CD14-positive monocyte (primary cell): ENCODE measurements at regions not wholly inside any gene's neighbourhood (a gene's known extent, or its start where the extent isn't known, plus 50 kb on each side); places are given as distances from the start of the nearest gene placed in this dataset.

Experiments
- DNase-seq, 3 donors: peaks; one replicate each; pipeline ENCODE4 v3.0.0-alpha.2; 2011 to 2022
- H2AFZ ChIP-seq: 2 replicates; pipeline ENCODE4 v1.6.0; 2012; ENCODE audit warnings: mild to moderate bottlenecking, low read depth, low read length, inconsistent platforms; ENCODE audit not compliant: insufficient read depth, poor library complexity, severe bottlenecking
- H3K27ac ChIP-seq, 2 donors: 1 replicate in 1 of 2; 2 replicates in 1 of 2; pipeline ENCODE4 v1.5.1; 2012 to 2013; ENCODE audit warnings: low read length in 2 of 2, control low read depth in 1 of 2, inconsistent platforms in 1 of 2, low read depth in 1 of 2, mild to moderate bottlenecking in 1 of 2
- H3K27me3 ChIP-seq, 2 donors: one replicate each; pipeline versions ENCODE4 v1.6.0 to v1.6.1; 2011 to 2013; ENCODE audit warnings: low read length in 2 of 2; ENCODE audit not compliant: control insufficient read depth in 2 of 2, insufficient read depth in 2 of 2
- H3K36me3 ChIP-seq, 2 donors: replicated peaks in 1 of 2; 1 replicate in 1 of 2; 2 replicates in 1 of 2; pipeline versions ENCODE4 v1.5.1 to v1.6.1; 2012 to 2013; ENCODE audit warnings: low read length in 2 of 2, control low read depth in 1 of 2, inconsistent platforms in 1 of 2, mild to moderate bottlenecking in 1 of 2; ENCODE audit not compliant: insufficient read depth in 2 of 2, control insufficient read depth in 1 of 2
- H3K4me1 ChIP-seq, 2 donors: 1 replicate in 1 of 2; 2 replicates in 1 of 2; pipeline versions ENCODE4 v1.5.1 to v1.6.1; 2012 to 2013; ENCODE audit warnings: low read length in 2 of 2, control low read depth in 1 of 2, inconsistent platforms in 1 of 2, mild to moderate bottlenecking in 1 of 2, moderate library complexity in 1 of 2; ENCODE audit not compliant: insufficient read depth in 2 of 2, control insufficient read depth in 1 of 2
- H3K4me2 ChIP-seq: replicated peaks from 2 replicates; pipeline ENCODE3; 2012; ENCODE audit warnings: low read length, moderate library complexity, mild to moderate bottlenecking; ENCODE audit not compliant: poor library complexity, severe bottlenecking; ENCODE audit errors: extremely low read depth
- H3K4me3 ChIP-seq, 3 experiments: fragments of 200-600 bp in 1 of 3; sonication (generic) in 1 of 3; replicated peaks in 1 of 3; 1 replicate in 2 of 3; 2 replicates in 1 of 3; pipeline ENCODE4 v1.5.1; 2011 to 2013; ENCODE audit warnings: low read length in 3 of 3, mild to moderate bottlenecking in 3 of 3, control low read depth in 2 of 3, low read depth in 2 of 3, inconsistent platforms in 1 of 3, moderate library complexity in 1 of 3
- H3K79me2 ChIP-seq: 2 replicates; pipeline ENCODE4 v1.6.0; 2012; ENCODE audit warnings: mild to moderate bottlenecking, control low read depth, inconsistent platforms, low read length, moderate library complexity; ENCODE audit not compliant: insufficient read depth
- H3K9ac ChIP-seq: 2 replicates; pipeline ENCODE4 v1.6.0; 2017; ENCODE audit warnings: low read length, mild to moderate bottlenecking; ENCODE audit not compliant: insufficient read depth, poor library complexity, severe bottlenecking
- H3K9me3 ChIP-seq, 2 donors: replicated peaks in 1 of 2; 1 replicate in 1 of 2; 2 replicates in 1 of 2; pipeline versions ENCODE4 v1.5.1 to v1.6.1; 2012 to 2013; ENCODE audit warnings: low read length in 2 of 2, control low read depth in 1 of 2; ENCODE audit not compliant: control insufficient read depth in 1 of 2, insufficient read depth in 1 of 2
- H4K20me1 ChIP-seq: 2 replicates; pipeline ENCODE4 v1.6.0; 2012; ENCODE audit warnings: mild to moderate bottlenecking, low read length, control low read depth, moderate library complexity; ENCODE audit not compliant: insufficient read depth
- H3K27ac Mint-ChIP-seq, 7 donors: one replicate each; pipeline ENCODE4 v1.8.0; 2020; ENCODE audit warnings: mild to moderate bottlenecking in 7 of 7, mixed read lengths in 7 of 7, moderate library complexity in 6 of 7, inconsistent platforms in 2 of 7
- H3K27me3 Mint-ChIP-seq, 3 donors: one replicate each; pipeline ENCODE4 v1.8.0; 2021 to 2022; ENCODE audit warnings: low read depth in 3 of 3, mild to moderate bottlenecking in 3 of 3, mixed read lengths in 3 of 3, moderate library complexity in 3 of 3, inconsistent platforms in 1 of 3
- H3K36me3 Mint-ChIP-seq, 2 donors: one replicate each; pipeline ENCODE4 v1.8.0; 2020; ENCODE audit warnings: mixed read lengths in 2 of 2, inconsistent platforms in 1 of 2, mild to moderate bottlenecking in 1 of 2
- H3K4me1 Mint-ChIP-seq: one replicate; pipeline ENCODE4 v1.8.0; 2020; ENCODE audit warnings: mild to moderate bottlenecking, mixed read lengths
- H3K4me3 Mint-ChIP-seq, 2 donors: one replicate each; pipeline ENCODE4 v1.8.0; 2020; ENCODE audit warnings: mild to moderate bottlenecking in 2 of 2, mixed read lengths in 2 of 2, moderate library complexity in 1 of 2
- H3K9me3 Mint-ChIP-seq, 7 donors: one replicate each; pipeline ENCODE4 v1.8.0; 2020 to 2022; ENCODE audit warnings: mixed read lengths in 7 of 7, mild to moderate bottlenecking in 6 of 7, moderate library complexity in 6 of 7, inconsistent platforms in 2 of 7
- CTCF ChIP-seq: fragments of 200-600 bp; IDR thresholded peaks from one replicate; pipeline ENCODE4 v1.8.0; 2022; ENCODE audit warnings: antibody characterized with exemption, mild to moderate bottlenecking
- WGBS: methylation state at CpG from one replicate; pipeline ENCODE4 v1.1.5; 2013; ENCODE audit warnings: missing lambda C conversion rate; ENCODE audit not compliant: insufficient coverage; 5-methylcytosine and 5-hydroxymethylcytosine counted together
- intact Hi-C, 2 donors: fragments of 100-400 bp; cut with micrococcal nuclease; formaldehyde crosslinking; loops; one replicate each; pipeline versions ENCODE4 v1.15.0 to v1.15.1; 2023

GRCh38 chr17:13931111-13931526, 138.2 kb upstream of the COX10 start:
- H3K4me1 ChIP-seq: peaks cover 39% of the 10 kb centered on the region in 2 donors
- peaks cover 0 to 2% of the 10 kb centered on the region in 2 donors for H3K36me3 Mint-ChIP-seq
- no peaks in the 10 kb centered on the region for H4K20me1 ChIP-seq
- no peak for TF ChIP-seq CTCF
- H2AFZ ChIP-seq: no peak overlapping the region
- H3K27me3 ChIP-seq: no peaks in the 10 kb centered on the region
- WGBS: 7% methylated on average over 3 of the region's 3 CpGs
- peak; percentile 92 to 99 (median 98) for DNase-seq
- H3K27ac Mint-ChIP-seq: peak overlapping the region; percentile 94 to 99 (median 98)
- peak overlapping the region; percentile 61 to 95 for H3K27ac ChIP-seq
- H3K9ac ChIP-seq: peak overlapping the region; percentile 35
- no peaks in the 10 kb centered on the region for H3K36me3 ChIP-seq
- H3K4me2 ChIP-seq: peak overlapping the region; percentile 34
- H3K4me3 Mint-ChIP-seq: no peak overlapping the region
- H3K4me1 Mint-ChIP-seq: peaks cover 39% of the 10 kb centered on the region
- no peaks in the 10 kb centered on the region for H3K27me3 Mint-ChIP-seq
- no peaks in the 10 kb centered on the region for H3K79me2 ChIP-seq
- no peak overlapping the region for H3K4me3 ChIP-seq
- no peaks in the 10 kb centered on the region for H3K9me3 ChIP-seq
- H3K9me3 Mint-ChIP-seq: peaks cover 4 to 12% (median 8%) of the 10 kb centered on the region in 7 donors
- intact Hi-C loops: loop anchor here (5.0 to 10.0 kb wide), 3 partner anchors 364 to 421 kb away; partner anchors contain the start of gene HS3ST3B1 (in 1 of the 2)

DNA sequence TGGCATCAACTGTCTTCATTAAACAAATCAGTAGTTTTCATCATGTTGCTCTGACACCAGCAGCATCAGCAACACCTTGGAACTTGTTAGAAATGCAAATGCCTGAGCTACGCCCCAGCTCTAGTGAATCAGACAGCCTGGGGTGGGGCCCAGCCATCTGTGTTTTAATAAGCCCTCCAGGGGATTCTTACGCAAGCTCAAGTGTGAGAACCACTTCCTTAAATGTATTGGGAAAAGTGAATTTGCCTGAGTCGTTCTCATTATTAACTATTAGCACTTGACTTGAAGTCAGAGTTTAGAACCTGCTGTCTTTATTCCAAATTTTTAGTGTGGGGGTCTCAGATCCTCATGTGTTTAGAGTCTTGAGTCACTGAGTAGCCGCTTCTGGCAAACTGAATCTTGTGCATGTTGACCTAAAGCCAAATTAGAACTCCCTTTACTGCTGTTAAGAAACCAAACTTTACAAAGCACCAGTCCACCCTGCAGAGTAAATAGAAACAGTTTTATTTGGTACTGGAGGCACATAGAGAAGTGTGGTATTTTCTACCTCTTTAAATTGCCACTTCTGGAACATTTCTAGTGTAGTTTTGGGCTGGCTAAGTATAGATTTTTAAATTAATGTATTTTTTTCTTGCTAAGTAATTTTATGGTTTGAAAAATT, 137.4 kb upstream of the COX10 start:
- H3K4me1 Mint-ChIP-seq: peaks cover 39% of the 10 kb centered on the region
- peak overlapping the region; percentile 35 for H3K9ac ChIP-seq
- peak overlapping the region in 1 of 3 experiments; percentile 37 for H3K4me3 ChIP-seq
- peak overlapping the region in 1 of 2 donors; percentile 44 for H3K4me3 Mint-ChIP-seq
- H2AFZ ChIP-seq: no peak overlapping the region
- no peaks in the 10 kb centered on the region for H3K36me3 ChIP-seq
- peaks cover 39% of the 10 kb centered on the region in 2 donors for H3K4me1 ChIP-seq
- H3K27me3 Mint-ChIP-seq: no peaks in the 10 kb centered on the region
- H3K9me3 ChIP-seq: no peaks in the 10 kb centered on the region
- no peaks in the 10 kb centered on the region for H3K27me3 ChIP-seq
- H3K4me2 ChIP-seq: peak overlapping the region; percentile 34
- WGBS: no CpG with 5 or more reads among the region's 4 CpGs
- peaks cover 0 to 2% of the 10 kb centered on the region in 2 donors for H3K36me3 Mint-ChIP-seq
- DNase-seq: peak; percentile 89 to 98 (median 96)
- no peaks in the 10 kb centered on the region for H3K79me2 ChIP-seq
- H3K27ac ChIP-seq: peak overlapping the region; percentile 61 to 95
- TF ChIP-seq CTCF: no peak
- no peaks in the 10 kb centered on the region for H4K20me1 ChIP-seq
- intact Hi-C loops: loop anchor here (5.0 to 10.0 kb wide), 3 partner anchors 363 to 420 kb away; partner anchors contain the start of gene HS3ST3B1 (in 1 of the 2)
- H3K9me3 Mint-ChIP-seq: peaks cover 3 to 12% (median 8%) of the 10 kb centered on the region in 7 donors
- H3K27ac Mint-ChIP-seq: peak overlapping the region; percentile 94 to 99 (median 98)
